Amniotic epithelial cell (primary cell): ENCODE measurements at regions not wholly inside any gene's neighbourhood (a gene's known extent, or its start where the extent isn't known, plus 50 kb on each side); places are given as distances from the start of the nearest gene placed in this dataset.

Experiments
- DNase-seq: peaks from one replicate; pipeline ENCODE4 v3.0.0-alpha.2; 2010; ENCODE audit warnings: low read depth

DNA sequence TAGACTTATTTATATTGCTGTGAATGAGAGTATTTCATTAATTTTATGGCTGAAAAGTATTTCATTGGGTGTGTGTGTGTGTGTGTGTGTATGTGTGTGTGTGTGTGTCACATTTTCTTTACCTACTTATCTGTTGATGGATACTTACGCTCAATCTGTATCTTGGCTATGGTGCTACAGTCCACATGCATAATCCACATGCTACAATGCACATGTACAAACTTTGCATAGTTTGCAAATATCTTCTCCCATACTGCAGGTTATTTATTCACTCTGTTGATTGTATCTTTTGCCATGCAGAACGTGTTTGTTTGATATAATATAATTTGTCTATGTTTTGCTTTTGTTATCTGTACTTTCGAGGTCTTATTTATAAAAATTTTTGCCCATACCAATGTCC is 167.8 kb downstream of the RAB28 start:
- no peak for DNase-seq

- DNase-seq, result no peak
These were observed 170.3 kb downstream of the RAB28 start for GRCh38 chr4:13313856-13314255.

GRCh38 chr4:13312264-13312663 is 171.9 kb downstream of the RAB28 start:
- no peak for DNase-seq

- no peak for DNase-seq
These were observed 174.4 kb downstream of the RAB28 start for GRCh38 chr4:13309751-13310150.

- DNase-seq, result no peak
These were observed 177.8 kb downstream of the RAB28 start for GRCh38 chr4:13306356-13306755.

DNA sequence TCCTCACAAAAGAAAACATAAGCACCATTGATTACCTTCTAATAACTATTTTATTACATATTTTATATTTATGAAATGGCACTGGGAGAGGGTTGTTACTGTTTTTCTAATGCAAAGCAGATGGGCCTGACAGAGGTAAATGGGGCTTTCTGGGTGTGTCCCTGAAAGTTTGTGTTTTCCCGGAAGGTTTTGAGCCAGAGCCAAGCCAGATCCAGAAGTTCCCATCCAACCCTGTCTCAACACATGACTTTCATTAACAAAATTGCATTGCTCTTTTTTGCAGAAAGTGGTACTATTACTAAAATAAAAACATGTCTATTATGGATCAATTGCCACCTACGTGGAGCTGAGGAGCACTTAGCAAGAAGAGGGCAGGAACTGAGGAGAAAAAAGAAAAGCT is 181.3 kb downstream of the RAB28 start:
- no peak for DNase-seq

DNA sequence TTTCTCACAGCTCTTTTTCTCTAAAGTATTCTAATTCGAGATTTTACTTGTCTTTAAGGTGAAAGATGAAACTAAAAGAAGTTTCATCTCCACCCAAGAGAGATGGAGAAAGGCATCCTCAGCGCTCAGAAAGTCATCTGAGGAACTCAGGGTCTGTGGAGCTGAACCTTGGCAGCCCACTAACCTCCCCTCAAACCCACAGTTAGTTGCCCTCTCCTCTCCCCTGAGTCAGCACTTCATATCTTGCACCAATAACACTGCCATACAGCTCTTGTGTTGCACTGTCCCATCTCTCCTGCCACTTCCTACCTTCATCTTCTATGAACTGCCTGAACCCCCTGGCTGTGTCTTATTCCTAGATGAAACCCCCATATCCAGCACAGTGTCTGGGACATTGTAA is 184.8 kb downstream of the RAB28 start:
- no peak for DNase-seq

GRCh38 chr4:13298655-13299054 is 185.5 kb downstream of the RAB28 start:
- no peak for DNase-seq

GRCh38 chr4:13296986-13297385 is 187.2 kb downstream of the RAB28 start:
- DNase-seq, result no peak

- DNase-seq, result peak; percentile 34
These were observed 189.1 kb downstream of the RAB28 start for GRCh38 chr4:13294961-13295605.

DNA sequence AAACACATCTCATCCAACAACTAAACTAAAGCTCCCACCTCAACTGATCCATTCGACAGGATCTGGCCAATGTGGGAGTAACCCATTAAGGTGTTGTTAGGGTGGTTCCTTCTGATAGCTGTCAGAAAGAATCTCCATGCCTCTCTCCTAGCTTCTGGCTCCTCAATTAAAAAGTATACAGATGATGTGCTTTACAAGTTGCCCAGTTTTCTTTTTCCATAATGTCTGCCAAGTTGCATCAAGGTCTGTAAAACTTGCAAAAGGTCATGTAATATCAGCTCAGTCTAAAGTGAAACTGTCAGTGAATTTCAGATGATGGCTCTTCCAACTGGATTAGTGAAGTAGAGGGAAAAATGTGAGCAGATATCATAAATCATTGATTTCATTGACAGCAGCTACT is 191.8 kb downstream of the RAB28 start:
- no peak for DNase-seq

GRCh38 chr4:13289391-13289790 is 194.7 kb downstream of the RAB28 start:
- peak; percentile 70 for DNase-seq

DNA sequence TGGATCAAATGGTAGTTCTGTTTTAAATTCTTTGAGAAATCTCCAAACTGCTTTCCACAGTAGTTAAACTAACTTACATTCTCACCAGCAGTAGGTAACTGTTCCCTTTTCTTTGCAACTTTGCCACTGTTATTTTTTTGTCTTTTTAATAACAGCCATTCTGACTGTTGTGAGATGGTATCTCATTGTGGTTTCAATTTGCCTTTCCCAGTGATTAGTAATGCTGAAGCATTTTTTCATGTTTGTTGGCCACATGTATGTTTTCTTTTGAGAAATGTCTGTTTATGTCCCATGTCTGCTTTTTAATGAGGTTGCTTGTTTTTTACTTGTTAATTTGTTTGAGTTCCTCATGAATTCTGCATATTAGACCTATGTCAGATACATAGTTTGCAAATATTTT is 198.8 kb downstream of the RAB28 start:
- peak; percentile 25 for DNase-seq

DNA sequence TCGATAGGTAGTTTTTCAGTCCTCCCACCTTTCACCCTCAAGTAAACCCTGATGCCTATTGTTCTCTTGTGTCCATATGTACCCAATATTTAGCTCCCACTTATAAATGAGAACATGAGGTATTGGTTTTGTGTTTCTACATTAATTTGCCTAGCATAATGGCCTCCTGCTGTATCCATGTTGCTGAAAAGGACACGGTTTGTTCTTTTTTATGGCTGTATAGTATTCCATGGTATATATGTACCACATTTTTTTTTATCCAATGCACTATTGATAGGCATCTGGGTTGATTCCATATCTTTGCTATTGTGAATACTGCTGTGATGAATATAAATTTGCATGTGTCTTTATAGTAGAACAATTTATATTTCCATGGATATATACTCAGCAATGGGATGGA is 199.2 kb downstream of the RAB28 start:
- DNase-seq, result no peak

DNA sequence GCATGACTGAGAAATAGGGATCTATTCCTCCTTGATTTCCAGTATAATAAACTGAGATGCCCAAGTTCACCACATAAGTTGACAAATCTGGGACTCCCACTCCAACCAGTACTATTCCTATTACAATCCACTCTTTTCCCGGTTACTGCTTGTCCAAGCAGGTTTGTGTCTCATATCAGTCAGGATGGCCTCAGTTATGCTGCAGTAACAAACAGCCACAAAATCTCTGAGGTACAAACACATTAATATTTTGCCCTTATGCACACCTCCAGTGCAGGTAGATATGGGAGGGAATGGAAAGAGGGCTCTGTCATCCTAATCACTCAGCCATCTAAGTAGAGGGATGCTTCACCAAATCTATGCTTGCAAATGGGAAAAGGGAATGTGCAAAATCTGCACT is 207.8 kb downstream of the RAB28 start:
- DNase-seq, result no peak

DNA sequence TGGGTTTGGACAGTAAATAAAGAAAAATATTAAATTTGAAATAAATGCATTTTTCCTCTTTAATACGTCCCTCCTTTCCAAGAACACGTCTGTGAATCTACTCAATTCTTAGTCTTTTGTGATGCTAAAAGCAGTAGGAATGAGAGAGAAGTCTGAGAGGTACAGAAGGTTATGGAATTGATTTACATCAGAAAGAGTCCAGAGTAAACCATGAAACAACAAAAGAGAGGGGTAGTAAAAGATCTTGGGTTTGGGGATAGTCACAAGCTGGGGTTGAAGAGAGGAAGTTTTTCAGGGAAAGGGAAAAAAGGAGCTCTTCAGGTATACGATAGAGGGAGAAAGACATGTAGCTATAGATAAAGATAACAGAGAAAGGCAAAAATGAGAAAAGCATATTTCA is 215.4 kb downstream of the RAB28 start:
- no peak for DNase-seq

GRCh38 chr4:13268165-13268564 is 216.0 kb downstream of the RAB28 start:
- DNase-seq, result no peak

- DNase-seq, result no peak
These were observed 217.0 kb downstream of the RAB28 start for GRCh38 chr4:13267091-13267490.

DNA sequence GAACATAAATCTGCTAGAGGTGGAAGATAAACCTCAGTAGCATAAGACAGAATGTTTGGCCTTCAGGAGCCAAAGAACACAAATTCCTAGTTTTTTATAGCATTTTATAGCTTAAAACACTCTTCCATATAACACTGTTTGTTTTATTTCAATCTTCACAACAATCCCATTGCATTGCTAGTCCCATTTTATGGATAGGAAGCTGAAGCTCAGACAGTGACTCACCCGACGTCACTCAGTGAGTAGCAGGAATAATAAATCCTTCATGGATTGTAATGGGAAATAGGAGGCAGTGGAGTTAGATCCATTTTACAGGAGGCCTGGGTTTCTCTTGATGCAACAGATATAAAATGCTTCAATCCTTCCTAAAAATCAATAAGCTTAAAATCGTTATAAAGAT is 217.5 kb downstream of the RAB28 start:
- no peak for DNase-seq

DNA sequence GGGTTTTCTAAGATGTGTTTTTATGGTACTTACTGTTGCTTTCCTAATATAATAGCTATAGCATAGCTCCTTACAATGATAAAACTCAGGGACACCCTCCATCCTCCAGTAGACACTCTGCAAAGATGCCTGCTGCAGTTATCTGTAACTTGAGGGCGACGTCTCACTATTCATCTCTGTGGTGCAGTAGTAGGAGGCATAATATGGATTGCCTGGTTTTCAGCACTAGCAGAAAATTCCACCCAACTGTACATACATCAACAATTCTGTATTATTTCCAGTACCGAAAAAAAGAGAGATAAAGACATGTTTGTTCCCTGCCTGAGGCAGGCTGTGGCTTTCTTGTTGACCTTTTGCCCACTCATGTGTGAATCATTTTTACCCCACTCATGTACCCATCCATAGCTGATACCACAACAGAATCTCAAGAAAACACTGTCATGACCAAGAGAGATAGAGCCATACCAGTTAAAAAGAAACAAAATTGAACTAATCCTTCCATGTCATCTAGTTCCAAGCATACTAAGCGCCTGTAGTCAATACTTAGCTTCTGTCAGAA is 220.1 kb downstream of the RAB28 start:
- peak; percentile 62 for DNase-seq

DNA sequence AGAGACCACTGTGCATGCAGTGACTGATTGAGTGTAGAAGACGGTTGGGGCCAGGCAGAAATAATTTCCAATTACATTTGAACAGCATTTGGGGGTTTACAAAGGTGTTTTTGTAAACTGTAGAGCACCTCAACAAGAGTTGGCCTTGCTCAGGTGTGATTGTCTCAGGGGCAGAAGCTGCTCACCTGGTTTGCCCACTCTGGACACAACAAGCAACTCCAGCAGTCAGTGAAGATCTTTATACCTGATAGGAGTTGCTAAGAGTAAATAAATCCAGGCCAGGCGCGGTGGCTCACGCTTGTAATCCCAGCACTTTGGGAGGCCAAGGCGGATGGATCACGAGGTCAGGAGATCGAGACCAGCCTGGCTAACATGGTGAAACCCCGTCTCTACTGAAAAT is 221.3 kb downstream of the RAB28 start:
- DNase-seq, result no peak

DNA sequence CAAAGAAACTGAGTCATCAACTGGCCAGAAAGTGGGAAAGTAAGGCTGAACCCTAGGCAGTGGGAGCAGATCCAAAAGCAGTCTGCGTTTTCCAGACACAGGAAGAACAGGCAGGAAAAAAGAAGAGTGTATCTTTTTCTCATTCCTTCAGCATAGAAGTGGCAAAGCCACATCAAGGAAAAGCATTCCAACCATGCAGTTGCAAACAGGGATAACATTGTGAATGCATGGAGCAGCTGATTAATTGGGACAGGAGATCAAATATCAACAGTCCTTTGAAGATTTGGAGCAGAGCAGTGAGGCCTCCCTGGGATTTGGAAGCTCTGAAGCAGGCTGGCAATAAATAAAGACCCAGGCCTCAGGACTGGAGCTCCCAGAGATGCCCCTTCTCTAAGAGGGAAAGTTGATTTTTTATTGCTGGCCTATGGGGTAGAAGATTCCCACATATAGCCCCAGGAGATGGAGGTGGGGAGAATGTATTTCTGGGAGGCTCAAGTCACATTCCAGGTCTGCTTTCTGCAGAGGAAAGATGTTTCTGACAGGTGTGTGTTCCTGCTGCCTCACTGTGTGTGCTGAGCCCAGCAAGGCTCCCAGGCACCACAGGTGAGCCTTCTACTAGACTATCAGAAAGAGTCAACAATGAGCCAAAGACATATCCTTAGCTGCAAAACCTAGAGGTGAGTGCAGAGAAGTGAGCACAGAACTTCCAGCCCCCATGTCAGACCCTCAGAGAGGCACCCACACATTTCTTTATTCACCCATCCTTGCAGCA is 222.5 kb downstream of the RAB28 start:
- DNase-seq, result no peak

GRCh38 chr4:13260513-13260912 is 223.6 kb downstream of the RAB28 start:
- no peak for DNase-seq

DNA sequence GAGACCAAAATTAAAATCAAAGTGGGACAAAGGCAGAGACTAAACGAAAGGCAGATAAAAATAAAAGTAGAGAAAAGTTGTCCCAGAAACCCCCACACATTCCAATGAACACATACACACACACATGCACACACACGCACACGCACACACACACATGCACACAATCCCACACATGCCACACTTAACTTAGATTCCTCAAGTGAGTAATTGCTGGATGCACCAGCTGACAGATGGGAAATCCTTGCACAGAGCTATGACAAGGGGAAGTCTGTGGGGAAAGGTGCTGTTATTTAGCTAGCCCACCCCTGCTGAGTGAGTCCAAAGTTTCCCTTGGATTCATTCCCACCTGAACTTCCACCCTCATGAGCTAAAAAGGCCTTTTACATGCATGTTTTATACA is 233.9 kb downstream of the RAB28 start:
- DNase-seq, result no peak
